Chondrocyte (in vitro differentiated cells): ENCODE measurements at regions not wholly inside any gene's neighbourhood (a gene's known extent, or its start where the extent isn't known, plus 50 kb on each side); places are given as distances from the start of the nearest gene placed in this dataset.

Experiments used
- DNase-seq: peaks from one replicate; pipeline ENCODE4 v3.0.0; 2021; ENCODE audit warnings: mixed read lengths, low spot score
- H3K27ac Mint-ChIP-seq: one replicate; pipeline ENCODE4 v1.8.0; 2021; ENCODE audit warnings: mild to moderate bottlenecking, moderate library complexity, mixed read lengths; ENCODE audit not compliant: unreplicated experiment
- H3K27me3 Mint-ChIP-seq: 2 replicates; pipeline ENCODE4 v1.8.0; 2021; ENCODE audit warnings: low read depth, mixed read lengths
- H3K36me3 Mint-ChIP-seq: 2 replicates; pipeline ENCODE4 v1.8.0; 2021; ENCODE audit warnings: low read depth, mixed read lengths
- H3K4me1 Mint-ChIP-seq: 2 replicates; pipeline ENCODE4 v1.8.0; 2021; ENCODE audit warnings: low read depth, mild to moderate bottlenecking, mixed read lengths
- H3K4me3 Mint-ChIP-seq: one replicate; pipeline ENCODE4 v1.8.0; 2021; ENCODE audit warnings: mild to moderate bottlenecking, moderate library complexity, mixed read lengths; ENCODE audit not compliant: unreplicated experiment
- H3K9me3 Mint-ChIP-seq: 2 replicates; pipeline ENCODE4 v1.8.0; 2021; ENCODE audit warnings: low read depth, mixed read lengths
- TF ChIP-seq, protein P1 (sequence below): fragments of 200-600 bp; sonication (generic); IDR thresholded peaks from 2 replicates; pipeline ENCODE4 v1.5.0; 2021; ENCODE audit warnings: antibody characterized with exemption, mild to moderate bottlenecking, moderate library complexity

DNA sequence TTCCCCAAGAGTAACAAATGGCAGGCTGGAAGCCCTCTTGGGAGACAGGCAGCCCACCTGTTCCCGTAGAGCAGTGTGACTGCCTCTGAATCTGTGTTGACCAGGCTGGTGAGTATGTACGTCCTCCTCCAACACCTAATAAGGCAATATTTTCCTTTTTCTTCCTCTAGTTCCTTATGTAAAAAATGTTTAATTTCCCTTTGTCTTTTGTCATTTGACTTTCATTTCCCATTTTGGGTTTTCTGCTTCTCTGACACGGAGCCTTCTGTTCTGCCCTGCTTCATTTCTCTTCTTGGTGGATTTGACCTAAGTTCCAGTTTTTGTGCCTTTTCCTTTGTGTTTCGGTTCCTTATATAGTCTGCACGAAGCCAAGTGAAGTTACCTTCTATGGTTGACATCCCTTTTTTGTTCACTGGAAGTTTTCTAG is 65.8 kb upstream of the ATF3 start:
- peaks cover 2% of the 10 kb centered on the region for H3K36me3 Mint-ChIP-seq
- no peak overlapping the region for H3K27ac Mint-ChIP-seq
- no peak overlapping the region for H3K4me3 Mint-ChIP-seq
- H3K4me1 Mint-ChIP-seq = no peaks in the 10 kb centered on the region
- no peaks in the 10 kb centered on the region for H3K9me3 Mint-ChIP-seq
- no peaks in the 10 kb centered on the region for H3K27me3 Mint-ChIP-seq
- DNase-seq = no peak
- TF ChIP-seq, protein P1, sequence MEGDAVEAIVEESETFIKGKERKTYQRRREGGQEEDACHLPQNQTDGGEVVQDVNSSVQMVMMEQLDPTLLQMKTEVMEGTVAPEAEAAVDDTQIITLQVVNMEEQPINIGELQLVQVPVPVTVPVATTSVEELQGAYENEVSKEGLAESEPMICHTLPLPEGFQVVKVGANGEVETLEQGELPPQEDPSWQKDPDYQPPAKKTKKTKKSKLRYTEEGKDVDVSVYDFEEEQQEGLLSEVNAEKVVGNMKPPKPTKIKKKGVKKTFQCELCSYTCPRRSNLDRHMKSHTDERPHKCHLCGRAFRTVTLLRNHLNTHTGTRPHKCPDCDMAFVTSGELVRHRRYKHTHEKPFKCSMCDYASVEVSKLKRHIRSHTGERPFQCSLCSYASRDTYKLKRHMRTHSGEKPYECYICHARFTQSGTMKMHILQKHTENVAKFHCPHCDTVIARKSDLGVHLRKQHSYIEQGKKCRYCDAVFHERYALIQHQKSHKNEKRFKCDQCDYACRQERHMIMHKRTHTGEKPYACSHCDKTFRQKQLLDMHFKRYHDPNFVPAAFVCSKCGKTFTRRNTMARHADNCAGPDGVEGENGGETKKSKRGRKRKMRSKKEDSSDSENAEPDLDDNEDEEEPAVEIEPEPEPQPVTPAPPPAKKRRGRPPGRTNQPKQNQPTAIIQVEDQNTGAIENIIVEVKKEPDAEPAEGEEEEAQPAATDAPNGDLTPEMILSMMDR = no peak

DNA sequence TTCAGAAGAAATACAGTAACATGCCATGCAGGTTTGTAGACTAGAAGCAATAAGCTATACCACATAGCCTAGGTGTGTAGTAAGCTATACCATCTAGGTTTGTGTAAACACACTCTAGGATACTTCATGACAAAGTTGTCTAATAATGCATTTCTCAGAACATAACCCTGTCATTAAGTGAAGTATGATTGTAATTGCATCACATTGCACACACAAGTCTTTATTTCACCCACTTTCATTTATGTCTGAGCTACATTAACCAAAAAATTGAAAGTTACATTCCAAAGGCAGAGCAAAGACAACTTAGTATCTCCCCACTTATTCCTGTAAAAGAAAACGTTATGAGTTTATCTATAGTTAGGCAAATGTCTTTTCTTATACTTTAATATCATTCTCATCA is 64.5 kb upstream of the ATF3 start:
- Mint-ChIP-seq H3K4me3 (no peak overlapping the region), H3K36me3 (peaks cover 2% of the 10 kb centered on the region), H3K27ac (no peak overlapping the region), H3K4me1 (no peaks in the 10 kb centered on the region), H3K27me3 (peaks cover 1% of the 10 kb centered on the region), H3K9me3 (no peaks in the 10 kb centered on the region)
- no peak for DNase-seq
- TF ChIP-seq, protein P1 = no peak

DNA sequence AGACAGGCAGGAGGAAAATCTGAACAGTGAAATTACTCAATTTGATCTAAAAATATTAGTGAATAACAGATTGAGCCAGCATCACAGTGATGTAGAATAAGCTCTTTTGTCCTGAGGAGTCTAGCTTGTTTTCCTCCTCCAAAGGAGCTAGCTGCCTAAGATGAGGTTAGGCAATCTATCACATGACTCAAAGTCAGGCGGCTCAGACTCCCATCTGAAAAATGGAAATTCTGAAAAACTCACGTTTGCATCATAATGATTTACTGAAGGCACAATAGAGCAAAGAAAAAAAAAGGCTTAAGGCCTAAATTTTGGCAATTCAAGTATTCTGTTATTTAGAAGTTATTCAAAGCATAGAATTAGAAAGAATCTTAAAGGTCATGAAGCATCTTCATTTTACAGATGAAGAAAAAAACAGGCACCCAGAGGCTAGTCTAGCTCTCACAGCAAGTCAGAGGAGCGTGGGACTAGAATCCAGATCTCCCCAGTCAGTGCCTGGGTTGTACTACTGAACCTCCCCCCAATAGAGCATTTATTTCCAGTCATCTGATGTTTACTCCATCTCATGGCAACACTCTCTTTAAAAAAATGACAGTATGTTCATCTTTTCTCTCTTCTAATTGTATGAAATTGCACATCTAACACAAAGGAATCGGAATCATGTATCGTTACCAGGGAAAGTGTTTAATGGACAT is 62.5 kb upstream of the ATF3 start:
- Mint-ChIP-seq H3K27ac (no peak overlapping the region), H3K4me1 (no peaks in the 10 kb centered on the region)
- TF ChIP-seq, protein P1 = no peak

DNA sequence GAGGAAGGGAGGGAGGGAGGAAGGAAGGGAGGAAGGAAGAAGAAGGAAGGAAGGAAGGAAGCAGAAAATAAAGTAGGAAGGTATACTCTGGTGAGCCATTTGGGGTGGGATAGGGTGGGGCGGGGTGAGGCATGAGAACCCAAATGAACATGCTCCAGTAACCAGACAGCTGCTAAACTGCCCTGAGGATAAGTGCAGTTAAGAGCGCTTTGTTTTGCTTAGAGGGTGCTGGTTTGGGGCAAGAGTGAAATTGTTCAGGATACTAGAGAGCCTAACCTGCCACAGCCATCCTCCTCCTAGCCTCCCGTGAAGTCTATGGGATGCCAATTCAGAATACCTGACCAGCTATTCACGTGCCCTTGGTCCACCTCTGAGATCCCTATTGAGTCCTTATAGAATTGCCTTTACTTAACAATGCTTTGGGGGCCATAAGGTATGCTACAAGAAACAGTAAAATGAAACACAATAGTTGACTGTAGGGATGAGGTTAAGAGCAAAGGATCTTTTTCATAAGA is 59.0 kb upstream of the ATF3 start:
- DNase-seq = no peak
- Mint-ChIP-seq H3K4me1 (no peaks in the 10 kb centered on the region), H3K36me3 (no peaks in the 10 kb centered on the region), H3K27me3 (peaks cover 6% of the 10 kb centered on the region), H3K4me3 (no peak overlapping the region), H3K9me3 (no peaks in the 10 kb centered on the region), H3K27ac (no peak overlapping the region)
- TF ChIP-seq, protein P1 = no peak

More for the DNA sequence above, 62.5 kb upstream of the ATF3 start:
- H3K9me3 Mint-ChIP-seq = no peaks in the 10 kb centered on the region
- H3K36me3 Mint-ChIP-seq = no peaks in the 10 kb centered on the region
- DNase-seq = no peak
- H3K4me3 Mint-ChIP-seq = no peak overlapping the region
- H3K27me3 Mint-ChIP-seq = peaks cover 3% of the 10 kb centered on the region

DNA sequence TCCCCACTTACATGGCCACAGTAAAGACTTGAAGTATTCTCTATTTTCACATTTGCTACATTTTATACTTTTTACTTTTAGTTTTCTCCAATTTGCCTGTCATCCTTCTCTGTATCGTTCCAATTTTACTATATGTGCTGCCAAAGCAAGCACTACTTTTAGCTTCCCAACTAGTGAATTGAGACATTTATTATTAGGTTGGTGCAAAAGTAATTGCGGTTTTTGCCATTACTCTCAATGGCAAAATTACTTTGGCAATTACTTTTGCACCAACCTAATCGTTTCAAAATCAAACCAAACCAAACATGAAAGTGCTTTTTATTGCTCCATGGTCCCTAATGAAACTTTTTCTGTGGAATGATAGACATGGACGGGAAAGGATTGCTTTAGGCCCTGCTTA is 56.6 kb upstream of the ATF3 start:
- Mint-ChIP-seq H3K9me3 (no peaks in the 10 kb centered on the region), H3K36me3 (no peaks in the 10 kb centered on the region), H3K4me3 (no peak overlapping the region), H3K4me1 (no peaks in the 10 kb centered on the region), H3K27me3 (peaks cover 6% of the 10 kb centered on the region), H3K27ac (no peak overlapping the region)
- no peak for DNase-seq
- TF ChIP-seq, protein P1 = no peak
